Activated T-helper 1 cell treated with anti-CD3 and anti-CD28 coated beads, Interleukin-2, amount 50 U/mL, for 16 hours (primary cell): ENCODE measurements at regions not wholly inside any gene's neighbourhood (a gene's known extent, or its start where the extent isn't known, plus 50 kb on each side); places are given as distances from the start of the nearest gene placed in this dataset.

ENCODE experiments used
- DNase-seq, 2 donors: peaks; one replicate each; pipeline ENCODE4 v3.0.0-alpha.2; 2020; ENCODE audit warnings: low read depth in 1 of 2, low spot score in 1 of 2

DNA sequence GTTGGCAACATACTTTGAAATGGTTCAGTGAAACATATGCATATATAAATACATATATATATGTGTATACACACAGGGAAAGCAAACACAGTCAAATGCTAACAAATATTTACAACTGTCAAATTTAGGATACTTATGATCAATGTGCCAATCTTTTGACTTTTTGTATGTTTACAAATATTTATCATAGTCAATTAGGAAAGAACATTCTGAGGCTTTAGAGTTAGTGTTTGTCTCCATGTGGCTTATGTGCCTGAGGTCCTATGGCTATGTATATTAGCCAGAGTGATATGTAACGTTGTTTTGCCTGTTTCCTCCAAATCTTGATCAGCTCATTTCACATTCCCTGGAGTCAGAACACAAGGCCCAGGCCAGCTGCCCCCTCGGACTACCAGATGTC, 126.5 kb upstream of the MAN1A1 start:
- no peak for DNase-seq

DNA sequence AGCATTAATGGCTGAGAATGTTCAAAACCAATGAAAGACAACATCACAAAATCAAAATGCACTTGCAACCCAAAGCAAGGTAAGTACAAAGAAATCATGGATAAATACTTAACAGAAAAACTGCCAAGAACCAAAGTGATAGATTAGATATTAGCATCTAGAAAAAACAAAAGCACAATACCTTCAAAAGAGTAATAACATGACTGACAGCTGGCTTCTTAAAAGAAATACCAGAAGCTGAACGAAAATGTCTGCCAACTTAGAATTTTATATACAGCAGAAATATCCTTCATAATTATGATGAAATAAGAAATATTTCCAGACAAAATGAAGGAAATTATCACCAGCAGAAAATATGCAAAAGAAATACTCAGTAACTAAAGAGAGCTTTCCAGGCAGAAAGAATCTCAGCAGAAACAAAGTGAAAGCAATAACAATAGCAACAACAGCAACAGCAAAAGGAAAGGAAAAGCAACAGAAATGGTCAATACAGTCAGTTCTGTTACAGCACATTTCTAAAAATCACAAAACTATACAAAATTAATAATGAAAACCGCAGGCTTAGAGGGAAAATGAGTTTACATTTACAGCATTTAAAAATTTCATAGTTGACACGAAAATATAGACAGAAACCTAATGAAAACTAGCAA, 121.5 kb upstream of the MAN1A1 start:
- DNase-seq: no peak

DNA sequence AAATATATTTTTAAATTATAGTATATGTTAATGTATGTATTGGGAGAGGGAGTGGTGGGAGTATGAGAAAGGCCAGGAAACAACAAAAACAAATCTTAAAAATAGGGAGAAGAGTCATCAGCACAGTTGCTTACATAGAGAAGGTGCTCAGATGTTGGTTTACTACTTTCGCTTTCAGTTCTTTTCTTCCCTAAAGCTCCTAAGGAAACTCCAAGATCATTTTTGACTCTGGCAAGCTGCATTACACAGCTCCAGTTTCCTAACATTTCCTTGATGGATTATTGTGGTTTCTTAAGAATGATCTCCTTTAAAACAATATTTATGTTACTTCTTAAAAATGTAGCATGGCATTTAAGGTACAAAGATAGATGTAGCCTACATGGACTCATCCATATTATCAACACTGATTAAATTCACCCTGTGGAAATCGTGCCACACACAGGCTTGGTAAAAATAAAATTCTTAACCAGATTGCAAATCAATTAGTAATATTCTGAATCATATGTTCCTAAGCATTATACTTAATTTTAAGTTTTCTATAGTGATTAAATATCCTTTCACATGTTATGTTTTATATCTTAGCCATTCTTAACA, 118.0 kb upstream of the MAN1A1 start:
- no peak for DNase-seq

DNA sequence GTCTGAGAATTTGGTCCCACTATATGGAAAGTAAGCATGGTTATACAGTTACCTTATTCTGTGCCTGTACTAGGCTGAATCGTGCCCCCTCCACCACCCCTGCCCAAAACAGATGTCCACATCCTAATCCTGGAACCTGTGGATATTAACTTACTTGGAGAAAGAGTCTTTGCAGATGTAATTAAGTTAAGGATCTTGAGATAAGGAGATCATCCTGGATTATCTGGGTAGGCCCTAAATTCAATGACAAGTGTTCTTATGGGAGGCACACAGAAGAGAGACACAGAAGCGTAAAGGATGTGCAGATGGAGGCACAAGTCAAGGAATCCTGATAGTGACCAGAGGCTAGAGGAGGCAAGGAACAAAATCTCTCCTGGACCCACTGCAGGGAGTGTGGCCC, 116.7 kb upstream of the MAN1A1 start:
- DNase-seq: no peak

DNA sequence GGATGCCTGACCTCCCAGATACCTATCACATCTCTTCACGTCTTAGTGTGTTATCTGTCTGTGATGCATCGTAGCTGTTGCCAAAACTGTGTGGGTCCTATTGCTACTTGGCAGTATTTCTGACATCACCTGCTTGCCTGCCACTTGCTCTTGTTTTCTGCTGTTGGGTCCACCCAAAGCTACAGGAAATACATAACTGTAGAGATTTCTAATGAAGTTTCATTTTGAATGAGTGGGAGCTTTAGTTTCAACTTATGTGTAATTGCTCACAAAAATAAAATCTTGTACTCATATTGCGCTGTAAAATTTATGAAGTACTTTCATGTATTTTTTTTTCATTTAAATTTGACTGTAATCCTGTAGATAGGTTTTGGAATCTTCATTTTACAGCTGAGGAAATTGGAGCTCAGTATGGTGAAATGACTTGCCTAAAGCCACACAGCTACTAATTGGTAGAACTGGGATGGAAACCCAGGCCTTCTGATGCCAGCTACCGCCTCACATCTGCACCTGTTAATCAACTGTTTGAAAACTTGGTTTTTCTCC, 113.6 kb upstream of the MAN1A1 start:
- DNase-seq: no peak

DNA sequence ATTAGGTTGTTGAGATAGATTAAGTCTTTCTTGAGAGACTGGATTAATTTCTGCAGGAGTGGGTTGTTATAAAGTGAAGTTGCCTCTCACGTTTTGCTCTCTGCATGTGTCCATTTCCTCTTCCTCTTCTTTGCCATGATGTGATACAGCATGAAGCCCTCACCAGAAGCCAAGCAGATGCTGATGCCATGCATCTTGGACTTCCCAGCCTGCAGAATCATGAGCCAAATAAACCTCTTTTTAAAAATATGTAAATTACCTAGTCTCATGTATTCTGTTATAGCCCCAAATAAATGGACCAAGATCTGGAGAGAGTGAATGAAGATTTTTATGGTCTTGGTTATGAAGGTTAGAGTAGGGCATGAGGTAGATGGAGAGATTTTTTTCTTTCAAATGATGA, 111.6 kb upstream of the MAN1A1 start:
- DNase-seq: no peak

DNA sequence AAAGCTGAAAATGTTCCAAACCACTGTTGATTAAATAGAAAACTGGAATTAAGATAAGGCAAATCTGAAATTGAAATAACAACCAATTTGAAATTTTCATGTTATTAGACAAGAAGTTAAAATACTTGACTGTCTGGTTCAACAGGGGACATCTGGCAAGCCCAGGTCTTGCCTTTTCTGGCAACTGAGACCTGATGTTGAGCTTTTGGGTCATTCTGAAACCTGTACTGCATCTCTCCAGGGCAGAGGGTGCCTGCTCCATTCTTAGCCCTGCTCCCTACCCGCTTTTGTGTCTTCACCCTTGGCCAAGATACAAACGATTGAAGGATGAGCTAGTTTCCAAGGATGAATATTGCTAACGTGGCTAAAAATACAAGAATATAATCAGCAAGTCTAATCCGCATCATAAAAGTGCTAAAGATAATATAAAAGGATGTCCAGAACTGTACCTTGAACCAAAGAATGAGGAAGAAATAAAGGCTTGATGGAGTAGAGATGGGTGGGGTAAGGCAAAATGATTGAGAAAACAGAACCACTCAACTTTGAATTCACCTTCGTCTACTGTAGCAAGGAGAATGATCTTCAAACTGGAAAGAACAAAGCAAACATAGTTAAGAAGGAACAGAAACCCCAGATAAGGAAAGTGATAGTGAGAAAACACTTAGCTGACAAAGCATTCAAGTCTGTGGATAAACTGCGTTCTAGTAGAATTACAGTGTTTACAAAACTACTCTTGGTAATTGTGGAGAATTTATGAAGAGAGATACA, 109.8 kb upstream of the MAN1A1 start:
- no peak for DNase-seq

DNA sequence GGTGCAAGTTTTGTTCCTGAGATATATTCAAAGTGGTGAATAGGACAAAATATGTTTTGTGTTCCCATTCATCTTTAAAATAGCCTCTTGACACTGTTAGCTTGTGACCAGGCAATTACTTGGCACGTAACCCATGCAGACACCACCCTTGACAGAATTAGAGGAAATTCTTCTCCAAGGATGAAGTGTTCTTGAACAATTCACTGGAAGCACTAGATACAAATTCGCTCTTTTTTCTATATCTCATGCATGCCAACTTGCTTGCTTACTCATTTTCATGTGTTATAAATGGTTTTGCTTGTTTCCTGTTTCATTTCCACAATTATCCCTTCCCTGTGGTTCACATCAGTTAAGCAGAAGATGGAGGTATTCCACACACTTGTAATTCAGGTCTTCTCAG, 105.2 kb upstream of the MAN1A1 start:
- DNase-seq: no peak

DNA sequence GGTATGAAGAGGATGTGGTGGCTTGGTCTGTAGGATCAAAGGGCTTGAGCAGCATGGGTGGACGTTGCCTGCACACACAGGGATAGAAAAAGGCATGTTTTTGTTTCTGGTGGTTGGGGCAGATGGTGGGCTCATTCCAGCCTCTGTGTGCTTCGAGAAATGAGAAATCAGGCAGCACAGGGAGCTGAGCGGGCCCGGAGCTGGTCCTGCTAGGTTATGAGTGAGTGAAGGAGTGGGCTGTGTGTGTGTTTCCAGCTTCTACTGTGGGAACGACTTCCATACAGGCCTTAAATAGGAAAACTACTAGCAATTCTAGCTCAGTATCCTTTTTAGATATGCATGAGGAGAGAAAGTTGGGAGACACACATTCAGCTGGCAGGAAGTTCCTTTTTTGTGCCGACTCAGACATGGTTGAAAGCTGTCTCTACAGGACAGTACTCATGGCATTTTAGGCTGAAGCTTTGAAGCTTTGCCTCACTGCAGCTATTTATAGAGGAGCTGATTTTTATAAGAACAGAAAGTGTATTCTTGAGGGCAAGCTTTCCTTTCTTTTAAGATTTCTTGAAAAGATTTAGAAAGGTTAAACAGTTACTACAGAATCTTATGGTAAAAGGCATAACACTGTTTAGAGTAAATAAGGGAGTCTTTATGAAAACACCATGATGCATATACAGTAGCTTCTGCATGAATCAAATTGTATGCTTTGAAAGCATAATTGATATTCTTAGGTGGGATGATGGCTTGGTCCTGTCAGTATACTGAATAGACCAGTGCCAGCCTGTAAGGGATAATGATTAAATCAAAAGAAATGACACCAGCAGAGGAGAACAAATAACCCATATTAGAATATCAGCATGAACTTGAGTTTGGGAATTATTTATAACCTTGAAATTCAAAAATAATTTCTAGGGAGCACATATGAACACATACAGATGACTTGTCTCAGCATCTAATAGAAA, 104.0 kb upstream of the MAN1A1 start:
- no peak for DNase-seq

DNA sequence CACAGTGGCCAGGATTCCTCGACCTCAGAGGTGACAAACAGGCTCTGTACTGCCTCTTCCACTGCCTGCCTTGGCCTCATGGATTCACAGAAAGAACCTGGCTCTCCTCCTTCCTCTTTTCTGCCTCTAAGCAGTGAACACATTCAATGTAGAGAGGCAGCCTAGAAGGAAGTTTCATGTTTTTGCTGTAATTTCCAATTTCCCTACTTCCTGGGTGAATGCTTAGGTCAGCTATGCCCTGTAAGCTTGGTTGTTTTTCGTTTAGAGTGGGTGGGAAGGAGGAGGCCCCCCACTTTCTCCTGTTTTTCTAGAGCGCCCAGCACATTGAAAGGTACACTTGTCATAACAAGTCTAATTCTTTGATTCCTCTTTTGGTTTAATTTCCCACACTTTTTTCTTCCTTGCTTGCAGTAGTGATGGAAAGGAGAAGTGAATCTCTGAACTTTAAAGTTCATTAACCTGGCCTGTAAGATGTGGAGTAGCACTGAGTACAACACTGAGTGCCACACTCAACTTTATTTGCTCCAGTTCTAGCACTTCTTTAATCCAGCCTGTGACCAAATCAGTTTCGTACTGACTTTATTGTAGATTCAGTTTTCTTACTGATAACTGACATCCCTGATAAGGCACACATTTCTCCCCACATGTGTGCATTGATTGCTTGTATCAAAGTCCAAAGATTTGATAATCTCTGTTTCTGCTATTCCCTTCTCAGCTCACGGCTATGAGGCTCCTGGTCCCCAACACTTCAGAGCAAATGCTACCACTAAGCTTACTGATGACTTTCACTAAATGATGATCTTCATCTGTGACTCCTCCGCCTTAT, 100.0 kb upstream of the MAN1A1 start:
- DNase-seq: no peak

DNA sequence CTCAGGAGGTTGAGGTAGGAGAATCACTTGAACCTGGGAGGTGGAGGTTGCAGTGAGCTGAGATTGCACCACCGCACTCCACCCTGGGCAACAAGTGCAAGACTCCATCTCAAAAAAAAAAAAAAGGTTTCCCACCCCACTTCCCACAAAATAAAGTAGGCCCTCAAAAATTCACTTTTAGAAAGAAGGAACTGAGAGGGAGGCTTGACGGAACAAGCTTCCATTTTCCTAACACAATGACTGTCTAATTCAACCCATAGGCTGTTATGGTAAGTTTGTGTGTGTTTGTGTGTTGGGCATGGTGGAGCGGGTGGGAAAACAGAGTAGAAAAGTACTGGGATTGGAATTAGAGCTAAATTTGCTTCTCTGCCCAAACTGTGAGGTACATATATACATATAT, 98.4 kb upstream of the MAN1A1 start:
- DNase-seq: no peak

DNA sequence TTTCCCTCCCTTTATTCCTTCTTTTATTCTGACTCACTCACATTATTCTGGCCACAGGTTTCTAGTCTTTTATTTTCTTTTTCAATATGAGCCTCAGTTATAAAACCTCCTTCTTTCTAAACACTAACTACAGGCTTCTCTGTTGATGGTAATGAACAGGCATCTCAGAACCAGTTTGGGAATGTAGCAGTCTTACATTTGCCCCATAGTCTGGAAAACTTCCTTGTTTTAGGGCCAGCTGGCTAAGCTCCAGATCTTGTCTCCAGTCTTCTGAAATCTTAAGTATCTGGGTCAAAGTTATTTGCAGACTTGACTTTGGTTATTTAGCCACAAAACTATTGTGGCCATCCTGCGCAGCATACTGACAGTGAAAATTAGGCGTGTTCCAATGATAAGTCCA, 97.0 kb upstream of the MAN1A1 start:
- no peak for DNase-seq

DNA sequence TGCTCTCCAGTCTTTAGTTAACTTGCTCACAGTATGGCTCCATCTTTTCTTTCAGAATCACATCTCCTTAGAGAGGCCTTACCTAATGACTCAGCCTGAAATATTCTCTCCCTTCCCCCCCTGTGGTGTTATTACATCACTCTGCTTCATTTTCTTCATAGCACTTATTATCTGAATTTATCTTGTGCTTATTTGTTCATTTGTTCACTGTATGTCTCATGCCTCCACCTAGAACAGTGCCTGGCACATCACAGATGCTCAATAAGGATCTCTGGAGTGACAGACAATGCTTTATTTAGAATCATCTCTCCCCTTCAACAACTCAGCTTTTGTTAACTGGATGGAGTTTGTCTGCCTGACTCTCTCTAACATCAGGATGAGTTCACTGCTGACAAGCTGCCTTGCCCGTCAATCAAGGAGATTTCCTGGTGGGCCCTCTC, 96.6 kb upstream of the MAN1A1 start:
- DNase-seq: no peak

DNA sequence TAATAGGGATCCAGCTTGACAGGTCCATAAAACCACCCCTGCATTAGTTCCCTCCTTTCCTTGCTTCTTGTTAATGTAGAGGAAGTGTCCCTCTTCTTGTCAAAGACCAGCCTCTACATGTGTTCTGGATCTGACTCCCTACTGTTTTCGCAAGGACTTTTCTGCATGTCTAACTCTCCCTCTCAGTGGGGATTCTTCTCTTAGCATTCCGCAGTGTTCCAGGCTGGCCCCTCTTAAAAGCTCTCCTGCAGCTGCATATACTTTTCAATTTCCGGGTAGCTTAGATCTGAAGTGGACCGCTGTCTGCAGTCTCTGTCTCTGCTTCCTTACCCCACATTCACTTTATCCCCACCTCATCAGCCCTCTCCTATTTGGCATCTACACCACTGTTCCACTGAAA, 96.1 kb upstream of the MAN1A1 start:
- no peak for DNase-seq

DNA sequence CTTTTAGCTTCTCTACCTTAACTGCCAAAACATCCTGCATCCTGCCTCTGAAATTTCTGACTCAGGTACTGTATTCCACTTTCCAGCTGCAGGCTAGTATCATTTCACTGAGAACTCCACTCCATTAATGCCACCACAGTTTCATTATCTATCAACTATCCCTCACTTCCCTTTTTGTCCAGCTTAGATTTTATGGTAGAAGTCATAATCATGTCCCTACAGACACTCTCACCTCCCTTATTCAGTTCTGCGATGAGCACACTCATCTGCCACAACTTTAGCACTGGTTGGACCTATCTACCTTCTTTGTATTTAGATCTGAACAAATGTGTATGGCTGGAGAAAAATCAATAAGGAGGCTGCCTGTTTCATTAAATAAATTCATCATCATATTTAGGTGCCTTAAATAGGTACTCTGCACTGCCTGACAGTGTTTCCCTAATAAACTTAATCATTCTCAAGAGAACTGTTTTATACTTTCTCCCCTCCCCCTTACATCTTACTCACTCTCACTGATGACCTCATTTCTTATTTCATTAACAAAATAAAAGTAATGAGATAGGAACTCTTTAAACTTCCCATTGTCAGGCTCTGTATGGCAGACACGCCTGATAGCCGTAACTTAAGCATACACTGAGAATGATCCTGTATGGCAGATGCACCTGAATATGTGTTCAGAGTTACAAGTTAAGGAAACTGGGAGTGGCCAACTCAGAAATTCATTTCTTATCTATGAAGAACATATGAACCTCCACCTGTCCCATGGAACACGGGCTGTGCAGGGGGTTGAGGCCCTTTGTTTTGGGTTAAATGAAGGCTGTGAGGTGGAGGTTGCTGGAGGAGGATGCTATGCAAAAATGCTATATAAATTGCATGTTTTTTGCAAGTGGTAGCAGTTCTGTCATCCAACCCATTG, 95.3 kb upstream of the MAN1A1 start:
- DNase-seq: no peak

DNA sequence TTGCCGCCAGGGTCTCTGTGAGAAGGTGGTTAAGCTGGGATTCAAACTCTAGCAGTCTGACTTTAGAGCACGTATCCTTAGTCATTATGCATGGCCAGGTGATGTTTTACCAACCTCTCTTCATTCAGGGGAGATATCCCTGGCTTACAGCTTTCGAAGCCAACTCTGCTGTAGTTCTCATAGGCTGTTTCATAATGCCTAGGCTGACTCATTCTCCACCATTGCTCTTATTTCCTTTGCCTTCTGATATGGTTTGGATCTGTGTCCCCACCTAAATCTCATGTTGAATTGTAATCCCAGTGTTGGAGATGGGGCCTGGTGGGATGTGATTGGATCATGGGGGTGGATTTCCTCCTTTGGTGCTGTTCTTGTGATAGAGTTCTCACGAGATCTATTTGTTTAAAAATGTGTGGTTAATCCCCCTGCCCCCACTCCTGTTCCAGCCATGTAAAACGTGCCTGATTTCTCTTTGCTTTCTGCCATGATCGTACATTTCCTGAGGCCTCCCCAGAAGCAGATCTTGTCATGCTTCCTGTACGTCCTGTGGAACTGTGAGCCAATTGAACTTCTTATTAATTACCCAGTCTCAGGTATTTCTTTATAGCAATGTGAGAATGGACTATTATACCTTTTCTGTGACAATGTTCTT, 94.6 kb upstream of the MAN1A1 start:
- DNase-seq: no peak

DNA sequence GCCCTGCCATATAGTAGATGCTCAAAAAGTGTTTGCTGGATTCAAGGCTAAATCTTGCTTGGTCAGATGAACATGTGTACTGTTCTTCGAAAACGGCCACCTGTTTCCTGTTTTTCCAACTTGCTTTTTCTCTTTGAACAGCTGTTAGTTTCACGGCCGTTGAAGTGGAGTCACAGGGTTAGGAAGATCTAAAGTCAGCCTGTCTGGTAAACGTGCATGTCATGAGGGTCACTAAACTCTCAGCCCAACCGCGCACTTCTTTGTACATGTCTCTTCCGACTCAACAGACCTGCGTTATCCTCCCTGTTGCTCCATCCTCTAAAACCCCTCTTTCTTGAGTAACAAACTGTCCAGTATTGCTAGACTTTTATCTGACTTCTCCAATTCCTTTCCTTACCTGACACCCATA, 93.2 kb upstream of the MAN1A1 start:
- DNase-seq: no peak

DNA sequence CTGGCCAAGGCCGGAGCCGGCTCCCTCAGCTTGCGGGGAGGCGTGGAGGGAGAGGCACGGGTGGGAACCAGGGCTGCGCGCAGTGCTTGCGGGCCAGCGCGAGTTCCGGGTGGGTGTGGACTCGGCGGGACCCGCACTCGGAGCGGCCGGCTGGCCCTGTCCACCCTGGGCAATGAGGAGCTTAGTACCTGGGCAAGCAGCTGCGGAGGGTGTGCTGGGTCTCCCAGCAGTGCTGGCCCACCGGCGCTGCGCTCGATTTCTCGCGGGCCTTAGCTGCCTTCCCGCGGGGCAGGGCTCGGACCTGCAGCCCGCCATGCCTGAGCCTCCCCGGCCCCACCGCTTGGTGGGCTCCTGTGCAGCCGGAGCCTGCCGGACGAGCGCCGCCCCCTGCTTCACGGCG, 91.4 kb upstream of the MAN1A1 start:
- no peak for DNase-seq

DNA sequence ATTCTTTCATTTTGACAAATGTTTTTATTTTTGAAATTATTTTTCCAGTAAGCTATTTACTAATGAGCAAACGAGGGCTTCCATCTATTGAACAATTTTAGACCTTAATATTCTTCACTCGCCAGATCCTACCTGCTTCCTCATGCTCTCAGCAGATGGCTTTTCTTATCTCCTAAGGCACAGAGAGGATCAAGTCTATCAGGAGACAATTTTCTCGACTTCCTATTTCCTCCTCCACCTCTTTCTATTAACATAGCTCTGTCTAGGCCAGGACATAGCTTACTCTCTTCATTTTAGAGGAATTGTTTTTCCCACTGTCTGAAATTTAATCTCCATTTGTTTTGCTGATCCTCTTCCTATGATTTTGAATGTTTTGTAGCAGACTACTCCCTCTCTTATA, 87.0 kb upstream of the MAN1A1 start:
- no peak for DNase-seq
